ENCODE measurements at regions not wholly inside any gene's neighbourhood (a gene's known extent, or its start where the extent isn't known, plus 50 kb on each side); places are given as distances from the start of the nearest gene placed in this dataset.

GRCh38 chr7:68444956-68445355 lies 1153.3 kb upstream of the AUTS2 start:
- H2AFZ ChIP-seq: no peak overlapping the region
- H3K4me1 ChIP-seq (ENCODE audit: insufficient read depth): no peaks in the 10 kb centered on the region
- H3K9me2 ChIP-seq (ENCODE audit: insufficient read depth): no peaks in the 10 kb centered on the region
- H3K9me3 Mint-ChIP-seq: peaks cover 90% of the 10 kb centered on the region
- no peak overlapping the region for H3K4me3 ChIP-seq
- no peaks in the 10 kb centered on the region for H3F3A ChIP-seq (replicated peaks; ENCODE audit: low read depth)
- no peak overlapping the region for H3K4me3 Mint-ChIP-seq
- H3K36me3 ChIP-seq (ENCODE audit: insufficient read depth): peaks cover 4% of the 10 kb centered on the region
- no peak overlapping the region for H3K4me2 ChIP-seq
- no peaks in the 10 kb centered on the region for H4K20me1 ChIP-seq (replicated peaks; ENCODE audit: insufficient read depth)
- TF ChIP-seq CTCF (conservative IDR thresholded peaks at IDR 0.05; ENCODE audit: low read depth in 2 of 2) (no peak), ZNF114 (CRISPR knock-in tag; IDR thresholded peaks at IDR 0.05) (no peak)
- ATAC-seq (no peak), DNase-seq (ENCODE audit: low spot score) (no peak)
- H3K36me3 Mint-ChIP-seq (ENCODE audit: low read depth): peaks cover 46% of the 10 kb centered on the region
- H3K4me1 Mint-ChIP-seq: no peaks in the 10 kb centered on the region
- H3K79me2 ChIP-seq (replicated peaks; ENCODE audit: insufficient read depth): no peaks in the 10 kb centered on the region
- H3K27ac ChIP-seq (ENCODE audit: low read depth): no peak overlapping the region
- H3K27me3 Mint-ChIP-seq (ENCODE audit: insufficient read depth, low read depth, poor library complexity): peaks cover 2% of the 10 kb centered on the region
- H3K27ac Mint-ChIP-seq: no peak overlapping the region
- no peaks in the 10 kb centered on the region for H3K27me3 ChIP-seq (ENCODE audit: insufficient read depth)

GRCh38 chr7:68446183-68446582 lies 1152.1 kb upstream of the AUTS2 start:
- H3F3A ChIP-seq (replicated peaks; ENCODE audit: low read depth): no peaks in the 10 kb centered on the region
- H3K4me2 ChIP-seq: no peak overlapping the region
- H3K4me3 Mint-ChIP-seq: no peak overlapping the region
- TF ChIP-seq EZH2phosphoT487 (IDR thresholded peaks at IDR 0.05; ENCODE audit: unreplicated experiment) (no peak), EZH2 (IDR thresholded peaks at IDR 0.05; ENCODE audit: low read depth, unreplicated experiment) (no peak), POLR2AphosphoS5 (IDR thresholded peaks at IDR 0.05; ENCODE audit: low read depth) (no peak), REST (IDR thresholded peaks at IDR 0.05; ENCODE audit: unreplicated experiment) (no peak), CREB1 (CRISPR knock-in tag; IDR thresholded peaks at IDR 0.05; ENCODE audit: low read depth) (no peak), JUNB (IDR thresholded peaks at IDR 0.05; ENCODE audit: unreplicated experiment) (no peak), STAT1 (IDR thresholded peaks at IDR 0.05; ENCODE audit: unreplicated experiment) (no peak)
- H3K9me2 ChIP-seq (ENCODE audit: insufficient read depth): no peaks in the 10 kb centered on the region
- H3K4me3 ChIP-seq: no peak overlapping the region
- H4K20me1 ChIP-seq (replicated peaks; ENCODE audit: insufficient read depth): no peaks in the 10 kb centered on the region
- H3K27ac Mint-ChIP-seq: no peak overlapping the region
- no peak for DNase-seq (ENCODE audit: low spot score)
- no peak for ATAC-seq
- H3K4me1 ChIP-seq (ENCODE audit: insufficient read depth): no peaks in the 10 kb centered on the region
- H3K9me3 Mint-ChIP-seq: peaks cover 98% of the 10 kb centered on the region
- H3K27me3 ChIP-seq (ENCODE audit: insufficient read depth): no peaks in the 10 kb centered on the region
- H2AFZ ChIP-seq: no peak overlapping the region
- peaks cover 47% of the 10 kb centered on the region for H3K36me3 Mint-ChIP-seq (ENCODE audit: low read depth)
- no peaks in the 10 kb centered on the region for H3K4me1 Mint-ChIP-seq
- H3K27me3 Mint-ChIP-seq (ENCODE audit: insufficient read depth, low read depth, poor library complexity): peaks cover 2% of the 10 kb centered on the region
- no peak overlapping the region for H3K27ac ChIP-seq (ENCODE audit: low read depth)
- H3K36me3 ChIP-seq (ENCODE audit: insufficient read depth): peaks cover 4% of the 10 kb centered on the region
- H3K79me2 ChIP-seq (replicated peaks; ENCODE audit: insufficient read depth): no peaks in the 10 kb centered on the region
